GM23248 (cell line): ENCODE measurements at regions not wholly inside any gene's neighbourhood (a gene's known extent, or its start where the extent isn't known, plus 50 kb on each side); places are given as distances from the start of the nearest gene placed in this dataset.
"Not testable (repeated sequence)": the region's sequence is repeated elsewhere in the genome, so short reads cannot be mapped to it uniquely, and the experiment has no call there.

ENCODE experiments used
- DNase-seq: peaks from one replicate; pipeline ENCODE4 v3.0.0-alpha.2; 2015
- H2AFZ ChIP-seq: fragments of 200-600 bp; sonication (generic); 2 replicates; pipeline ENCODE4 v1.6.1; 2016; ENCODE audit warnings: antibody characterized with exemption
- H3F3A ChIP-seq: fragments of 200-600 bp; sonication (generic); 2 replicates; pipeline ENCODE4 v1.6.1; 2016; ENCODE audit warnings: mild to moderate bottlenecking, antibody characterized with exemption, mixed run types; ENCODE audit not compliant: insufficient read depth
- H3K27ac ChIP-seq: fragments of 200-600 bp; sonication (generic); 2 replicates; pipeline ENCODE4 v1.5.1; 2016; ENCODE audit warnings: mild to moderate bottlenecking
- H3K27me3 ChIP-seq: fragments of 200-600 bp; sonication (generic); replicated peaks from 2 replicates; pipeline ENCODE4 v1.6.1; 2016; ENCODE audit warnings: mild to moderate bottlenecking; ENCODE audit not compliant: insufficient read depth
- H3K36me3 ChIP-seq: fragments of 200-600 bp; sonication (generic); 2 replicates; pipeline ENCODE4 v1.6.1; 2016; ENCODE audit warnings: low read depth, mild to moderate bottlenecking
- H3K4me1 ChIP-seq: fragments of 200-600 bp; sonication (generic); 2 replicates; pipeline ENCODE4 v1.6.1; 2016; ENCODE audit warnings: mild to moderate bottlenecking; ENCODE audit not compliant: insufficient read depth
- H3K4me2 ChIP-seq: fragments of 200-600 bp; sonication (generic); one replicate; pipeline ENCODE4 v1.6.1; 2016; ENCODE audit warnings: mild to moderate bottlenecking; ENCODE audit not compliant: unreplicated experiment
- H3K4me3 ChIP-seq: fragments of 200-600 bp; sonication (generic); 2 replicates; pipeline ENCODE4 v1.5.1; 2016; ENCODE audit warnings: mild to moderate bottlenecking
- H3K79me2 ChIP-seq: fragments of 200-600 bp; sonication (generic); 2 replicates; pipeline ENCODE4 v1.6.1; 2016; ENCODE audit warnings: mild to moderate bottlenecking; ENCODE audit not compliant: insufficient read depth
- H3K9ac ChIP-seq: fragments of 200-600 bp; sonication (generic); 2 replicates; pipeline ENCODE4 v1.6.1; 2016; ENCODE audit warnings: mild to moderate bottlenecking
- H3K9me2 ChIP-seq: fragments of 200-600 bp; sonication (generic); 2 replicates; pipeline ENCODE4 v1.6.1; 2016; ENCODE audit warnings: mixed run types, mild to moderate bottlenecking, moderate library complexity; ENCODE audit not compliant: insufficient read depth
- H3K9me3 ChIP-seq: fragments of 200-600 bp; sonication (generic); one replicate; pipeline ENCODE4 v1.6.1; 2017; ENCODE audit warnings: low read depth
- H4K20me1 ChIP-seq: fragments of 200-600 bp; sonication (generic); 2 replicates; pipeline ENCODE4 v1.6.0; 2016; ENCODE audit not compliant: insufficient read depth
- EZH2 ChIP-seq: fragments of 200-600 bp; sonication (generic); IDR thresholded peaks from 2 replicates; pipeline ENCODE4 v1.6.1; 2018; ENCODE audit warnings: antibody characterized with exemption, mild to moderate bottlenecking; ENCODE audit not compliant: insufficient read depth, poor library complexity, severe bottlenecking
- EZH2phosphoT487 ChIP-seq: fragments of 200-600 bp; sonication (generic); IDR thresholded peaks from 2 replicates; pipeline ENCODE4 v1.6.1; 2018; ENCODE audit warnings: antibody characterized with exemption, moderate library complexity, mild to moderate bottlenecking, low read depth; ENCODE audit not compliant: insufficient read depth
- WGBS, 2 experiments: methylation state at CpG; one replicate each; pipeline ENCODE4 v1.1.6; 2015 to 2017; ENCODE audit warnings: low lambda C conversion rate in 2 of 2, low coverage in 1 of 2; ENCODE audit errors: missing lambda C conversion rate in 2 of 2; 5-methylcytosine and 5-hydroxymethylcytosine counted together
- in situ Hi-C: fragments of 300-500 bp; cut with MboI; formaldehyde crosslinking; loops from 2 replicates; pipeline ENCODE4 v1.15.0; 2020

GRCh38 chr1:117714546-117714945 lies 108.7 kb downstream of the TENT5C start:
- H3K27ac ChIP-seq = no peak overlapping the region
- no peaks in the 10 kb centered on the region for H3K9me2 ChIP-seq
- H3F3A ChIP-seq = no peaks in the 10 kb centered on the region
- H3K4me2 ChIP-seq = no peak overlapping the region
- no peaks in the 10 kb centered on the region for H3K4me1 ChIP-seq
- no peaks in the 10 kb centered on the region for H3K79me2 ChIP-seq
- no peaks in the 10 kb centered on the region for H3K9me3 ChIP-seq
- in situ Hi-C loops = no loop called here
- H3K9ac ChIP-seq = no peak overlapping the region
- H2AFZ ChIP-seq = no peak overlapping the region
- DNase-seq = no peak
- H3K36me3 ChIP-seq = no peaks in the 10 kb centered on the region
- TF ChIP-seq EZH2 (no peak), EZH2phosphoT487 (no peak)
- WGBS, 2 experiments = 60 to 62% methylated on average over 1 of the region's 1 CpG
- H4K20me1 ChIP-seq = no peaks in the 10 kb centered on the region
- no peak overlapping the region for H3K4me3 ChIP-seq
- no peaks in the 10 kb centered on the region for H3K27me3 ChIP-seq

GRCh38 chr1:117716030-117716429 lies 110.2 kb downstream of the TENT5C start:
- H3K4me3 ChIP-seq, H2AFZ ChIP-seq, H3K27me3 ChIP-seq, H3K9me2 ChIP-seq, H3K4me1 ChIP-seq, H3K9me3 ChIP-seq, H3K79me2 ChIP-seq, DNase-seq, H3K9ac ChIP-seq, in situ Hi-C loops, H3K4me2 ChIP-seq, H3K36me3 ChIP-seq, H4K20me1 ChIP-seq, H3F3A ChIP-seq, H3K27ac ChIP-seq: not testable (repeated sequence)
- WGBS, 2 experiments = 71 to 74% methylated on average over 4 of the region's 4 CpGs

GRCh38 chr1:117717980-117718379 lies 112.1 kb downstream of the TENT5C start:
- H3F3A ChIP-seq, H2AFZ ChIP-seq, H3K9ac ChIP-seq, DNase-seq, H3K4me2 ChIP-seq, H4K20me1 ChIP-seq, H3K4me3 ChIP-seq, H3K9me2 ChIP-seq, H3K27me3 ChIP-seq, H3K79me2 ChIP-seq, H3K9me3 ChIP-seq, H3K27ac ChIP-seq, H3K36me3 ChIP-seq, H3K4me1 ChIP-seq, in situ Hi-C loops: not testable (repeated sequence)

GRCh38 chr1:117718596-117718995 lies 112.7 kb downstream of the TENT5C start:
- in situ Hi-C loops, H3K9ac ChIP-seq, H3K9me3 ChIP-seq, H3K27ac ChIP-seq, H3K9me2 ChIP-seq, H3F3A ChIP-seq, H2AFZ ChIP-seq, H3K4me3 ChIP-seq, H4K20me1 ChIP-seq, H3K4me1 ChIP-seq, H3K36me3 ChIP-seq, DNase-seq, H3K27me3 ChIP-seq, H3K4me2 ChIP-seq, H3K79me2 ChIP-seq: not testable (repeated sequence)
- 11 to 14% methylated on average over 2 of the region's 2 CpGs for WGBS, 2 experiments

- no peaks in the 10 kb centered on the region for H3K27me3 ChIP-seq
- DNase-seq = no peak
- H3K4me3 ChIP-seq = no peak overlapping the region
- no peak for TF ChIP-seq EZH2phosphoT487
- no peak for TF ChIP-seq EZH2
- WGBS, 2 experiments = 45% methylated on average over 1 of the region's 1 CpG
- no peaks in the 10 kb centered on the region for H3K4me1 ChIP-seq
- no peak overlapping the region for H2AFZ ChIP-seq
- no peaks in the 10 kb centered on the region for H3K36me3 ChIP-seq
- H3K9me3 ChIP-seq = no peaks in the 10 kb centered on the region
- no peak overlapping the region for H3K4me2 ChIP-seq
- H4K20me1 ChIP-seq = no peaks in the 10 kb centered on the region
- H3F3A ChIP-seq = no peaks in the 10 kb centered on the region
- H3K9ac ChIP-seq = no peak overlapping the region
- no peaks in the 10 kb centered on the region for H3K9me2 ChIP-seq
- in situ Hi-C loops = no loop called here
- no peaks in the 10 kb centered on the region for H3K79me2 ChIP-seq
- no peak overlapping the region for H3K27ac ChIP-seq
Measured at GRCh38 chr1:117719004-117719403, 113.2 kb downstream of the TENT5C start.
